ENCODE measurements at regions not wholly inside any gene's neighbourhood (a gene's known extent, or its start where the extent isn't known, plus 50 kb on each side); places are given as distances from the start of the nearest gene placed in this dataset.
A peak's percentile ranks its signal among the peaks of the same experiment; 100 is the strongest.

- TF ChIP-seq, protein P1, sequence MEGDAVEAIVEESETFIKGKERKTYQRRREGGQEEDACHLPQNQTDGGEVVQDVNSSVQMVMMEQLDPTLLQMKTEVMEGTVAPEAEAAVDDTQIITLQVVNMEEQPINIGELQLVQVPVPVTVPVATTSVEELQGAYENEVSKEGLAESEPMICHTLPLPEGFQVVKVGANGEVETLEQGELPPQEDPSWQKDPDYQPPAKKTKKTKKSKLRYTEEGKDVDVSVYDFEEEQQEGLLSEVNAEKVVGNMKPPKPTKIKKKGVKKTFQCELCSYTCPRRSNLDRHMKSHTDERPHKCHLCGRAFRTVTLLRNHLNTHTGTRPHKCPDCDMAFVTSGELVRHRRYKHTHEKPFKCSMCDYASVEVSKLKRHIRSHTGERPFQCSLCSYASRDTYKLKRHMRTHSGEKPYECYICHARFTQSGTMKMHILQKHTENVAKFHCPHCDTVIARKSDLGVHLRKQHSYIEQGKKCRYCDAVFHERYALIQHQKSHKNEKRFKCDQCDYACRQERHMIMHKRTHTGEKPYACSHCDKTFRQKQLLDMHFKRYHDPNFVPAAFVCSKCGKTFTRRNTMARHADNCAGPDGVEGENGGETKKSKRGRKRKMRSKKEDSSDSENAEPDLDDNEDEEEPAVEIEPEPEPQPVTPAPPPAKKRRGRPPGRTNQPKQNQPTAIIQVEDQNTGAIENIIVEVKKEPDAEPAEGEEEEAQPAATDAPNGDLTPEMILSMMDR (IDR thresholded peaks at IDR 0.05; ENCODE audit: insufficient read depth, low read length, poor library complexity, severe bottlenecking) = no peak
- Histone ChIP-seq H3K36me3 (ENCODE audit: control insufficient read depth, insufficient read depth, low read length) (no peaks in the 10 kb centered on the region), H3K4me3 (ENCODE audit: low read depth, low read length) (no peak overlapping the region), H3K27me3 (ENCODE audit: control insufficient read depth, insufficient read depth, low read length) (no peaks in the 10 kb centered on the region)
- DNase-seq (ENCODE audit: low read depth) = no peak
Observed at GRCh38 chr1:238900334-238900865, 486.0 kb upstream of the CHRM3 start.

DNA sequence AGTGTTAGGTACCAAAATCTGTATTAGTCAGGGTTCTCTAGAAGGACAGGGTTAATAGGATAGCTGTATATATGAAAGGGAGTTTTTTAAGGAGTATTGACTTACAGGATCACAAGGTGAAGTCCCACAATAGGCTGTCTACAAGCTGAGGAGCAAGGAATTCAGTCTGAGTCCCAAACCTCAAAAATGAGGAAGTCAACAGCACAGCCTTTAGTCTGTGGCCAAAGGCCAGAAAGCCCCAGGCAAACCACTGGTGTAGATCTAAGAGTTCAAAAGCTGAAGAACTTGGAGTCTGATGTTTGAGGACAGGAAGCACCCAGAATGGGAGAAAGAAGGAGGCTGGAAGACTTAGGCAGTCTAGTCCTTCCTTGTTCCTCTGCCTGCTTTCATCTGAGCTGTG, 487.5 kb upstream of the CHRM3 start:
- DNase-seq (ENCODE audit: low read depth) = peak; percentile 37
- TF ChIP-seq, protein P1 (IDR thresholded peaks at IDR 0.05; ENCODE audit: insufficient read depth, low read length, poor library complexity, severe bottlenecking) = no peak
- Histone ChIP-seq H3K36me3 (ENCODE audit: control insufficient read depth, insufficient read depth, low read length) (no peaks in the 10 kb centered on the region), H3K27me3 (ENCODE audit: control insufficient read depth, insufficient read depth, low read length) (no peaks in the 10 kb centered on the region), H3K4me3 (ENCODE audit: low read depth, low read length) (no peak overlapping the region)

GRCh38 chr1:238895911-238896310, 490.5 kb upstream of the CHRM3 start:
- DNase-seq (ENCODE audit: low read depth) = peak; percentile 48
- TF ChIP-seq, protein P1 (IDR thresholded peaks at IDR 0.05; ENCODE audit: insufficient read depth, low read length, poor library complexity, severe bottlenecking) = no peak
- no peak overlapping the region for H3K4me3 ChIP-seq (ENCODE audit: low read depth, low read length)
- no peaks in the 10 kb centered on the region for H3K27me3 ChIP-seq (ENCODE audit: control insufficient read depth, insufficient read depth, low read length)
- no peaks in the 10 kb centered on the region for H3K36me3 ChIP-seq (ENCODE audit: control insufficient read depth, insufficient read depth, low read length)

DNA sequence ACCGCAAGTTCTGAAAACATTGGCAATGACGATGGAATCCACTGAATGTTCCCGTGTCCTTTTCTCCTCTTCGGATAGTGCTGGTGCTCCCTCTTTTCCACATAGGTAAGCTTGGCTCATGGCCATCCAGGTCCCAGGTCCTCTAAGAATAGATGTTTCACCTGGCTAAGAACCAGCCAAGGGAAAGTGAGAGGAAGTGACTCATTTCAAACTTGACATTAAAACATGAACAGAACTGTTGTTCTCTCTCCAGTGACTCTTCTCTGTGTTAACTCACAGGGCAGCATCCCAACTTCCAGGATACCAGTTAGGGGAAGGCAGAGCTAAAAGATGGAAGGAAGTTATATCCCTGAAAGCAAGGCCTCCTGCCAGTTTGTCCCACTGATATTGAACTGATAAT, 493.8 kb upstream of the CHRM3 start:
- peak; percentile 44 for DNase-seq (ENCODE audit: low read depth)
- TF ChIP-seq, protein P1 (IDR thresholded peaks at IDR 0.05; ENCODE audit: insufficient read depth, low read length, poor library complexity, severe bottlenecking) = no peak
- no peak overlapping the region for H3K4me3 ChIP-seq (ENCODE audit: low read depth, low read length)
- no peaks in the 10 kb centered on the region for H3K27me3 ChIP-seq (ENCODE audit: control insufficient read depth, insufficient read depth, low read length)
- no peaks in the 10 kb centered on the region for H3K36me3 ChIP-seq (ENCODE audit: control insufficient read depth, insufficient read depth, low read length)

DNA sequence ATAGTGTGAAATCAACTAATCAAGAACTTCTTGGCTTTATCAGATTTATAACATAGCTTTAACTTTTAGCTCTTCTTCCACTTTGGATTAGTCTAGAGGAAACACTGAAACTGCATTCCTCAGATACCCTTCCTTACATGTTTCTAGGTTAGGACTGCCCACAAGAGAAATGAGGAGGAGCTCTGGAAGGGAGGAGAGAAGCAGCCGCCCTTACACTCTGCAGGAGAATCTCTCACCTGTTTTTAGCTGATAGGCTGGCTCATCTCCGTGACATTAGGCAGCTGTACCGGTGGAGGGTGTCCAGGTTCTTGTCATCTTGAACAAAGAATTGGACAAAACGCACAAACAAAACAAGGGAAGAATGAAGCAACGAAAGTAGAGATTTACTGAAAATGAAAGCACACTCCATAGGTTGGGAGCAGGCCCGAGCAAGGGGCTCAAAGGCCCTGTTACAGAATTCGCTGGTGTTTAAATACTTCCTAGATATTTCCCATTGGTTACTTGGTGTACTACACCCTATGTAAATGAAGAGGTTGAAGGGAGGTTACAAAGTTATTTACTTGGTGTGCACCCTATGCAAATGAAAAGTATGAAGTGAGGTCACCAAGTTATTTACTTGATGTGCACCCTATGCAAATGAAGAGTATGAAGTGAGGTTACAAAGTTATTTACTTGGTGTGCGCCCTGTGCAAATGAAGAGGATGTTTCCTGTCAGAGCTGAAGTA, 524.9 kb upstream of the CHRM3 start:
- Histone ChIP-seq H3K36me3 (ENCODE audit: control insufficient read depth, insufficient read depth, low read length) (no peaks in the 10 kb centered on the region), H3K4me3 (ENCODE audit: low read depth, low read length) (no peak overlapping the region), H3K27me3 (ENCODE audit: control insufficient read depth, insufficient read depth, low read length) (no peaks in the 10 kb centered on the region)
- TF ChIP-seq, protein P1 (IDR thresholded peaks at IDR 0.05; ENCODE audit: insufficient read depth, low read length, poor library complexity, severe bottlenecking) = no peak
- no peak for DNase-seq (ENCODE audit: low read depth)

GRCh38 chr1:238833919-238834318, 552.4 kb upstream of the CHRM3 start:
- no peaks in the 10 kb centered on the region for H3K36me3 ChIP-seq (ENCODE audit: control insufficient read depth, insufficient read depth, low read length)
- TF ChIP-seq, protein P1 (IDR thresholded peaks at IDR 0.05; ENCODE audit: insufficient read depth, low read length, poor library complexity, severe bottlenecking) = no peak
- no peaks in the 10 kb centered on the region for H3K27me3 ChIP-seq (ENCODE audit: control insufficient read depth, insufficient read depth, low read length)
- H3K4me3 ChIP-seq (ENCODE audit: low read depth, low read length) = no peak overlapping the region
- DNase-seq (ENCODE audit: low read depth) = no peak

Measured in kidney epithelial cell (primary cell).